ENCODE measurements at regions not wholly inside any gene's neighbourhood (a gene's known extent, or its start where the extent isn't known, plus 50 kb on each side); places are given as distances from the start of the nearest gene placed in this dataset.

- H3K9me3 Mint-ChIP-seq, result peaks cover 5% of the 10 kb centered on the region
- no peak for DNase-seq (ENCODE audit: low spot score in 2 of 2, unreplicated experiment in 2 of 2)
- no peak overlapping the region for H3K4me3 Mint-ChIP-seq
- no peak overlapping the region for H3K27ac Mint-ChIP-seq
- H3K36me3 Mint-ChIP-seq, result peaks cover 1% of the 10 kb centered on the region
- peaks cover 8% of the 10 kb centered on the region for H3K4me1 Mint-ChIP-seq
- no peak for TF ChIP-seq CTCF (IDR thresholded peaks at IDR 0.05; ENCODE audit: unreplicated experiment)
- no peaks in the 10 kb centered on the region for H3K27me3 Mint-ChIP-seq (ENCODE audit: low read depth)
These were observed 228.7 kb upstream of the NR4A3 start for GRCh38 chr9:99592834-99593574.

GRCh38 chr9:99593610-99594009 lies 228.1 kb upstream of the NR4A3 start:
- no peak overlapping the region for H3K27ac Mint-ChIP-seq
- H3K4me1 Mint-ChIP-seq, result peaks cover 5% of the 10 kb centered on the region
- no peak overlapping the region for H3K4me3 Mint-ChIP-seq
- peaks cover 1% of the 10 kb centered on the region for H3K36me3 Mint-ChIP-seq
- TF ChIP-seq CTCF (IDR thresholded peaks at IDR 0.05; ENCODE audit: unreplicated experiment), result no peak
- H3K27me3 Mint-ChIP-seq (ENCODE audit: low read depth), result no peaks in the 10 kb centered on the region
- peaks cover 5% of the 10 kb centered on the region for H3K9me3 Mint-ChIP-seq
- DNase-seq (ENCODE audit: low spot score in 2 of 2, unreplicated experiment in 2 of 2), result no peak

GRCh38 chr9:99594056-99594780 lies 227.5 kb upstream of the NR4A3 start:
- DNase-seq (ENCODE audit: low spot score in 2 of 2, unreplicated experiment in 2 of 2), result no peak
- Mint-ChIP-seq H3K36me3 (peaks cover 1% of the 10 kb centered on the region), H3K27me3 (ENCODE audit: low read depth) (no peaks in the 10 kb centered on the region), H3K4me1 (peaks cover 4% of the 10 kb centered on the region), H3K9me3 (peaks cover 5% of the 10 kb centered on the region), H3K27ac (no peak overlapping the region), H3K4me3 (no peak overlapping the region)
- no peak for TF ChIP-seq CTCF (IDR thresholded peaks at IDR 0.05; ENCODE audit: unreplicated experiment)

- no peak for DNase-seq (ENCODE audit: low spot score in 2 of 2, unreplicated experiment in 2 of 2)
- Mint-ChIP-seq H3K9me3 (no peaks in the 10 kb centered on the region), H3K4me3 (no peak overlapping the region), H3K36me3 (peaks cover 1% of the 10 kb centered on the region), H3K27me3 (ENCODE audit: low read depth) (no peaks in the 10 kb centered on the region), H3K4me1 (peaks cover 6% of the 10 kb centered on the region), H3K27ac (no peak overlapping the region)
- TF ChIP-seq CTCF (IDR thresholded peaks at IDR 0.05; ENCODE audit: unreplicated experiment), result no peak
These were observed 225.9 kb upstream of the NR4A3 start for GRCh38 chr9:99595796-99596195.

GRCh38 chr9:99601571-99602111 lies 220.0 kb upstream of the NR4A3 start:
- Mint-ChIP-seq H3K27me3 (ENCODE audit: low read depth) (no peaks in the 10 kb centered on the region), H3K9me3 (peaks cover 10% of the 10 kb centered on the region), H3K4me1 (peaks cover 21% of the 10 kb centered on the region), H3K4me3 (no peak overlapping the region), H3K36me3 (no peaks in the 10 kb centered on the region), H3K27ac (peak overlapping the region; percentile 79)
- no peak for TF ChIP-seq CTCF (IDR thresholded peaks at IDR 0.05; ENCODE audit: unreplicated experiment)
- DNase-seq (ENCODE audit: low spot score in 2 of 2, unreplicated experiment in 2 of 2), result peak in 1 of 2 experiments; percentile 43
